Ramos (cell line): ENCODE measurements at regions not wholly inside any gene's neighbourhood (a gene's known extent, or its start where the extent isn't known, plus 50 kb on each side); places are given as distances from the start of the nearest gene placed in this dataset.
"Not testable (repeated sequence)": the region's sequence is repeated elsewhere in the genome, so short reads cannot be mapped to it uniquely, and the experiment has no call there.

ENCODE experiments used
- in situ Hi-C: fragments of 300-500 bp; cut with MboI; formaldehyde crosslinking; loops from one replicate; pipeline ENCODE4 v1.14.3; 2022; ENCODE audit warnings: low sequenced_read_pairs; ENCODE audit not compliant: unreplicated experiment

DNA sequence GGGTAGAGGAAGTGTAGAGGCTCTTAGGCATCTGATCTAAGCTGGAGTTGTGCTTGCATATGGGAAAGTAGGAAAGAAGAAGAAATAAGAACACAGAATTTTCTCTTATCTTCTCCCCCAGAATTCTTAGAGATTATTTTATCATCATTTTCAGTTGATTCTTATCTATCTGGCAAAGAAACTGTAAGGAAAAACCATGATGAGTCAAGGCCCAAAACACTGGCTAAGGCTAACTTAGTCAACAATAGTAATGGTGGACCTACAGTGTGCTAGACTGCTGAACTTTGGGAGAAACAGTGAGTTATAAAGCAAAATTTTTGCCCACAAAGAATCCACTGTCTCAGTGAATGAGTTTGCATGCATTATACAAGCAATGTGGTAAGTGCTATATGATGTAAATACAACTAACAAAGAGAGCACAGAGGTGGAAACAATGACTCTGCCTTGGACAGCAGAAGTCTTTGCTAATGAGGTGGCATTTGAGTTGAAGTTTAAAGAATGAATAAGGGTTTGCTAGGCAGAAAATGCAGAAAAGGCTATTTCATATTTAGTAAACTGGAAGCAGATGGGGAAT lies 344.5 kb upstream of the PLET1 start:
- in situ Hi-C loops = no loop called here

DNA sequence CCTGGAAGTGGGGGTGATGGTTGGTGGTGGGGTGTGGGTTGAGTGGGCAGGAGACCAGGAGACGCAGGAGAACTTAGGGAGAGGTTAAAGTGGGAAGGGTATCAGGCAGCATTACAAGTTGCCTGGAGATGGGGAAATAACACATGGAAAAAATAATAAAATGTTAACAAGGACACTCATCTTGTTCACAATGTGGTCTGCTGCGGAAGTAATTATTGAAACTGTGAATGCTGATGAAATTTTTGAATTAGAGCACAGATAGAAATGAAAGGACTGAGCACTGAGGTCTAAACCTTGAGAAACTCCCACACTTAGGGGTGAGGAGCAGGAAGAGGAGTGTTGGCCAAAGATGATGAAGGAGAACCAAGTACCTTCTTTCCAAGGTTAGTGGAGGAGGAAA lies 346.0 kb upstream of the PLET1 start:
- in situ Hi-C loops = no loop called here

- in situ Hi-C loops = no loop called here
These were observed 347.8 kb upstream of the PLET1 start for GRCh38 chr11:112608509-112608908.

- in situ Hi-C loops = no loop called here
These were observed 349.8 kb upstream of the PLET1 start for GRCh38 chr11:112610494-112610893.

GRCh38 chr11:112610996-112611750 lies 350.0 kb upstream of the NCAM1 start:
- in situ Hi-C loops = no loop called here

DNA sequence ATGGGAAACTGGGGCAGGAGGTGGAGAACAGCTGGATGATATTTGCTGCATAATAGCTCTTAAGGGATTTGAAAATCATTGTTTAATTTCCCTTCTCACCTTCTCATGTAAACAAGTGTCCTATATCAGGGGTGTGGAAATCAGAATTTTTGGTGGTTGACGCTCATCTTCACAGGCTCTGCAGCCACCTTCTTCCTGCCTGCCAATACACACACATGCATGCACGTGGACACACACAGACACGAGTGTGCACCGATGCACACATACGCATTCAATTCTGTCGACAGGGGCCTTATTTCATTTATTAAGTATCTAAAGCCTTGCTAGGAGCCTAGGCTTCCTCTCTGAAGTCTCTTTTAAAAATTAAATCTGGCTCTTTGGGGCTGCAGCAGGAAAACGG lies 349.4 kb upstream of the NCAM1 start:
- in situ Hi-C loops = no loop called here

DNA sequence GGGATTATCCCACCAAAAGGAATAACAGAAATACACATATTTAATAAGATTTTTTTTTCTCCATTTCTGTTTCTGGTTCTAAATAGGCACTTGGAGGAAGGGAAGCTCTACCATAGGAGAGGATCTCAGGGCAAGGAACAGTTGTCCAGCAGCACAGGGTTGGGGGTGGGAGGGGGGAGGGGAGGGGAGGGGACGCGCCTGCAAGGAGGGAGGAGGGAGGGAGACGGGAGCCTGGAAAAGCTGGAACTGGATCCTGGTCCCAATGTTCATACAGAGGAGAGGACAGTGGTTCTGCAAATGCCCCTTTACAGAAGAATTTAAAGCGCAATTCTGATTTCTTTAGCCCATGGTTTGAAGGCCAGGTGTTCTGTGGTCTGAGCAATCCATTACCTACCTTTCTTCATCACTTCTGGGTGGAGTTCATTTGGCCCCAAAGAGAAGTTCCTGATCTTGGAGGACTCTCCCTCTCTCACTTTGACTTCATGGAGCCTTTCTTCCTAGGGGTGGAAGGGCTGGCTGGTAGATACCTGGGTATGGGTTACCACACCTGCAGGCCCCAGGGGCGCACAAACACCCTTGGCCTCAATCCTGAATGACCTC lies 348.9 kb upstream of the NCAM1 start:
- in situ Hi-C loops = no loop called here

GRCh38 chr11:112613051-112613972 lies 347.9 kb upstream of the NCAM1 start:
- in situ Hi-C loops = no loop called here

GRCh38 chr11:112614605-112615004 lies 346.6 kb upstream of the NCAM1 start:
- in situ Hi-C loops = no loop called here

DNA sequence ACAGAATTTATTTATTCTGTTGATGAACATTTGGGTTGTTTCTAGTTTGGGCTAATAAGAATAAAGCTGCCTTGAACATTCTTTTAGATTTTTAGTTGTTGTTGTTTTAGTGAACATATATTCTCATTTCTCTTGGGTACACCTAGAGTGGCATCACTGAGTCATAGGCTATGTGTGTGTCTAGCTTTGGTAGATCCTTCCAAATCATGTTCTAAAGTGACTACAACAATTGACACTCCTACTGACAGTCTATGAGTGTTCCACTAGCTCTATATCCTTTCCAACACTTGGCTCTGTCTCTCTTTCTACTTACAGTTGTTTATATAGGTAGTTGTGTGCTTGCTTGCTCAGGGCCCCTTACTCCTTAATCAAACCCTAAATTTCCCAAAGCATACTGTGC lies 346.0 kb upstream of the NCAM1 start:
- in situ Hi-C loops = no loop called here

GRCh38 chr11:112615891-112616290 lies 345.3 kb upstream of the NCAM1 start:
- in situ Hi-C loops = no loop called here

GRCh38 chr11:112616327-112617097 lies 344.7 kb upstream of the NCAM1 start:
- in situ Hi-C loops = no loop called here

- in situ Hi-C loops = no loop called here
These were observed 344.2 kb upstream of the NCAM1 start for GRCh38 chr11:112617098-112617425.

- in situ Hi-C loops = no loop called here
These were observed 343.0 kb upstream of the NCAM1 start for GRCh38 chr11:112617977-112618826.

- in situ Hi-C loops = no loop called here
These were observed 342.1 kb upstream of the NCAM1 start for GRCh38 chr11:112619106-112619505.

- in situ Hi-C loops = no loop called here
These were observed 340.4 kb upstream of the NCAM1 start for GRCh38 chr11:112620621-112621394.

DNA sequence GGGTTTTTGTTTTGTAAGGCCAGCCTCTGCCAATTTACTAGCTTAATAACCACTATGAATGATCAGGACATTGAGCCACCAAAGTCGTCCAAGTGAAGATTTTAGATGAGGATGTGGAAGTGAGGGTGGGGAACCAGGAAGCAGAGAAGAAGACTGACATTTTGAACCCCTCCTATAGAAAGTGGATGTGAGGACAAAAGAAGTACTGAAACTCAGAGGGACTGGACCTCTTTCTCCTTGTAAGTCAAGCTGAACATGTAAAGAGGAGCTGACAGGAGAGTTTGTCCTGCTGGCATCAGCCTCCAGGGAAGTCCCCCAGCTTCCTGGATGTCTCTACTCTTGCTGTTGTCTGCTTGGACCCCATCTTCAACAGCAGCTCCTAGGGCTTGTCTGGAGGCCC lies 338.2 kb upstream of the NCAM1 start:
- in situ Hi-C loops = no loop called here

DNA sequence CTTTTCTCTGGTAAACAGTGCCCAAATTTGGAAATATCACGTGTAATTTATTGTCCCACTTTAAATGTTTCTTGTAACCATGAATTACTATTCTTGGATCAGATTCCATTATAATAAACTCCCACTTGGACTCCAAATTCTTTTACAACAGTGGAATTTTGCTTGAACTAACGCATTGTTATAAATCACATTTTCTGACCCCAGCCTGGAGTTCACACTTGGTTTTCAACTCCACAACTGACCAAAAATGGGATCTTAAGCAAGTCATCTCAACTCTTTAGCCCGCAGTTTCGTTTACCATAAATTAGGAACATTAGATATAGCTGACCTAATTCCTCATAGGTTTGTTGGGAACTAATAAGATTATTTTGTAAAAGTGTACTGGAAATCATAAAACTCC lies 336.8 kb upstream of the NCAM1 start:
- in situ Hi-C loops = no loop called here

DNA sequence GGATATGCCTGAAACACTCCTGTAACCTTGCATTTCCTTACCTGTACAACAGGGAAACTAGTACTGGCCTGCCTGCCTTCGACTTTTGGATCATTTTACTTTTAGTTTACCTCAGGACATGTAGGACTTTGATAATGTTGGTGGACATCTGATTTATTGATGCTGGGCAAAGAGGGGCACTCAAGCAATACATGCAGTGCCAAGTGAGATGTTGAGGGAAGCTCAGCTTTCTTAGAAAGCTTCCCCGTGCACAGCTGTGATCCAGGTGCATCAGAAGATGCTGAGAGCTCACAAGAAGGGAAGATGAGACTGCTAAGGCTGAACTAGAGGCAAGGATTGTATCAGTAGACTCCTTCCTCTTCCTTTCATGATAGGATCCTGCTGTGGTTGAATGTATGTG lies 336.2 kb upstream of the NCAM1 start:
- in situ Hi-C loops = not testable (repeated sequence)
